ENCODE measurements at regions not wholly inside any gene's neighbourhood (a gene's known extent, or its start where the extent isn't known, plus 50 kb on each side); places are given as distances from the start of the nearest gene placed in this dataset.

DNA sequence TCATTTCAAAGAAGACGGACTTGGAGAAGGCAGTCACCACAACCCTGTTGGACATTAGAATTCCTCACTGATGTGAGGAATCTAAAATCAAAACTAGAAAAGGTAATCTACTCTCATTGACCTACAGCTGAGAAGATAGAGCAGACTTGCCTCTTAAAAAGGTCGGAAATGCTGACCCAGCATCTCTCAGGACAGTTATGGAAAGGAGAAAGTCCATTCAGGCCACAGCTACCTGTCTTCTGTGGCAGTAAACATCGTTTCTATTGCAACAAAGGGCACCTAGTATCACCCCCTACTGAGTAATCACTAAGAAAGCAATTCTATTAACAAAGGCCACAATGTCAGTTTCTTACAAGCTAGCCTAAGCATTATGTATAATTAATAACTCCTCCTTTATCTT lies 601.7 kb downstream of the PRELID2 start:
- TF ChIP-seq, protein P1, sequence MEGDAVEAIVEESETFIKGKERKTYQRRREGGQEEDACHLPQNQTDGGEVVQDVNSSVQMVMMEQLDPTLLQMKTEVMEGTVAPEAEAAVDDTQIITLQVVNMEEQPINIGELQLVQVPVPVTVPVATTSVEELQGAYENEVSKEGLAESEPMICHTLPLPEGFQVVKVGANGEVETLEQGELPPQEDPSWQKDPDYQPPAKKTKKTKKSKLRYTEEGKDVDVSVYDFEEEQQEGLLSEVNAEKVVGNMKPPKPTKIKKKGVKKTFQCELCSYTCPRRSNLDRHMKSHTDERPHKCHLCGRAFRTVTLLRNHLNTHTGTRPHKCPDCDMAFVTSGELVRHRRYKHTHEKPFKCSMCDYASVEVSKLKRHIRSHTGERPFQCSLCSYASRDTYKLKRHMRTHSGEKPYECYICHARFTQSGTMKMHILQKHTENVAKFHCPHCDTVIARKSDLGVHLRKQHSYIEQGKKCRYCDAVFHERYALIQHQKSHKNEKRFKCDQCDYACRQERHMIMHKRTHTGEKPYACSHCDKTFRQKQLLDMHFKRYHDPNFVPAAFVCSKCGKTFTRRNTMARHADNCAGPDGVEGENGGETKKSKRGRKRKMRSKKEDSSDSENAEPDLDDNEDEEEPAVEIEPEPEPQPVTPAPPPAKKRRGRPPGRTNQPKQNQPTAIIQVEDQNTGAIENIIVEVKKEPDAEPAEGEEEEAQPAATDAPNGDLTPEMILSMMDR (IDR thresholded peaks at IDR 0.05; ENCODE audit: insufficient read depth, low read length) = no peak
- TF ChIP-seq POLR2AphosphoS5 (IDR thresholded peaks at IDR 0.05; ENCODE audit: low read depth) (no peak), GABPA (IDR thresholded peaks at IDR 0.05; ENCODE audit: low read depth) (no peak)
- TF ChIP-seq, protein P2, sequence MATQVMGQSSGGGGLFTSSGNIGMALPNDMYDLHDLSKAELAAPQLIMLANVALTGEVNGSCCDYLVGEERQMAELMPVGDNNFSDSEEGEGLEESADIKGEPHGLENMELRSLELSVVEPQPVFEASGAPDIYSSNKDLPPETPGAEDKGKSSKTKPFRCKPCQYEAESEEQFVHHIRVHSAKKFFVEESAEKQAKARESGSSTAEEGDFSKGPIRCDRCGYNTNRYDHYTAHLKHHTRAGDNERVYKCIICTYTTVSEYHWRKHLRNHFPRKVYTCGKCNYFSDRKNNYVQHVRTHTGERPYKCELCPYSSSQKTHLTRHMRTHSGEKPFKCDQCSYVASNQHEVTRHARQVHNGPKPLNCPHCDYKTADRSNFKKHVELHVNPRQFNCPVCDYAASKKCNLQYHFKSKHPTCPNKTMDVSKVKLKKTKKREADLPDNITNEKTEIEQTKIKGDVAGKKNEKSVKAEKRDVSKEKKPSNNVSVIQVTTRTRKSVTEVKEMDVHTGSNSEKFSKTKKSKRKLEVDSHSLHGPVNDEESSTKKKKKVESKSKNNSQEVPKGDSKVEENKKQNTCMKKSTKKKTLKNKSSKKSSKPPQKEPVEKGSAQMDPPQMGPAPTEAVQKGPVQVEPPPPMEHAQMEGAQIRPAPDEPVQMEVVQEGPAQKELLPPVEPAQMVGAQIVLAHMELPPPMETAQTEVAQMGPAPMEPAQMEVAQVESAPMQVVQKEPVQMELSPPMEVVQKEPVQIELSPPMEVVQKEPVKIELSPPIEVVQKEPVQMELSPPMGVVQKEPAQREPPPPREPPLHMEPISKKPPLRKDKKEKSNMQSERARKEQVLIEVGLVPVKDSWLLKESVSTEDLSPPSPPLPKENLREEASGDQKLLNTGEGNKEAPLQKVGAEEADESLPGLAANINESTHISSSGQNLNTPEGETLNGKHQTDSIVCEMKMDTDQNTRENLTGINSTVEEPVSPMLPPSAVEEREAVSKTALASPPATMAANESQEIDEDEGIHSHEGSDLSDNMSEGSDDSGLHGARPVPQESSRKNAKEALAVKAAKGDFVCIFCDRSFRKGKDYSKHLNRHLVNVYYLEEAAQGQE (IDR thresholded peaks at IDR 0.05; ENCODE audit: insufficient replicate concordance, low read depth) = no peak
